SH-SY5Y (cell line): ENCODE measurements at regions not wholly inside any gene's neighbourhood (a gene's known extent, or its start where the extent isn't known, plus 50 kb on each side); places are given as distances from the start of the nearest gene placed in this dataset.

Experiments used
- GATA2 ChIP-seq: IDR thresholded peaks from 2 replicates; pipeline ENCODE4 v1.6.1; 2011; ENCODE audit warnings: mild to moderate bottlenecking, low read depth, low read length
- GATA3 ChIP-seq: IDR thresholded peaks from 2 replicates; pipeline ENCODE4 v1.6.1; 2011; ENCODE audit warnings: low read depth, mild to moderate bottlenecking, low read length, moderate library complexity

DNA sequence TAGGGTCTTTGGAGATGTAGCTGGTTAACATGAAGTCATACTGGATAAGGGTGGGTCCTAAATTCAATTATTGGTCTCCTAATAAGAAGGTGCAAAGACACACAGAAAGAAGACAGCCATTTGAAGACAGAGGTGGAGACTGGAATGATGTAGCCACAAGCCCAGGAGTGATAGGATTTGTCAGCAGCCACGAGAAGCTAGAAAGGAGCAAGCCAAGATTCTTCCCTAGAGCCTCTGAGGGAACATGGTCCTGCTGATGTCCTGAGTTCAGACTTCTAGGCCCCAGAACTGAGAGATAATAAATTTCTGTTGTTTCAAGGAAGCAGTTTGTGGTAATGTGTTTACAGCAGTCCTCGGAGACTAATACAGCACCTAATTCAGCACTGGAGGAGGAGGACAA lies 203.3 kb upstream of the SRRM4 start:
- TF ChIP-seq GATA2 = no peak
- TF ChIP-seq GATA3 = no peak
